ENCODE measurements at regions not wholly inside any gene's neighbourhood (a gene's known extent, or its start where the extent isn't known, plus 50 kb on each side); places are given as distances from the start of the nearest gene placed in this dataset.

GRCh38 chr18:2459886-2460285 lies 111.4 kb downstream of the METTL4 start:
- no peak for TF ChIP-seq CTCF (IDR thresholded peaks at IDR 0.05; ENCODE audit: borderline replicate concordance, insufficient read depth, low read depth, low read length)
- H3K4me3 ChIP-seq (ENCODE audit: low read depth, low read length) = no peak overlapping the region

- no peak overlapping the region for H3K4me3 ChIP-seq (ENCODE audit: low read depth, low read length)
- TF ChIP-seq CTCF (IDR thresholded peaks at IDR 0.05; ENCODE audit: borderline replicate concordance, insufficient read depth, low read depth, low read length) = no peak
Observed at GRCh38 chr18:2466978-2467377, 104.3 kb downstream of the METTL4 start.

GRCh38 chr18:2468051-2468450 lies 103.3 kb downstream of the METTL4 start:
- TF ChIP-seq CTCF (IDR thresholded peaks at IDR 0.05; ENCODE audit: borderline replicate concordance, insufficient read depth, low read depth, low read length) = no peak
- H3K4me3 ChIP-seq (ENCODE audit: low read depth, low read length) = no peak overlapping the region

GRCh38 chr18:2471523-2471922 lies 99.8 kb downstream of the METTL4 start:
- no peak overlapping the region for H3K4me3 ChIP-seq (ENCODE audit: low read depth, low read length)
- peak; percentile 38; the same call in 1 of the 2 replicates for TF ChIP-seq CTCF (IDR thresholded peaks at IDR 0.05; ENCODE audit: borderline replicate concordance, insufficient read depth, low read depth, low read length)

GRCh38 chr18:2478662-2479061 lies 92.6 kb downstream of the METTL4 start:
- no peak overlapping the region for H3K4me3 ChIP-seq (ENCODE audit: low read depth, low read length)
- no peak for TF ChIP-seq CTCF (IDR thresholded peaks at IDR 0.05; ENCODE audit: borderline replicate concordance, insufficient read depth, low read depth, low read length)

GRCh38 chr18:2480536-2480935 lies 90.8 kb downstream of the METTL4 start:
- TF ChIP-seq CTCF (IDR thresholded peaks at IDR 0.05; ENCODE audit: borderline replicate concordance, insufficient read depth, low read depth, low read length) = no peak
- no peak overlapping the region for H3K4me3 ChIP-seq (ENCODE audit: low read depth, low read length)

GRCh38 chr18:2482706-2483475 lies 88.4 kb downstream of the METTL4 start:
- H3K4me3 ChIP-seq (ENCODE audit: low read depth, low read length) = no peak overlapping the region
- no peak for TF ChIP-seq CTCF (IDR thresholded peaks at IDR 0.05; ENCODE audit: borderline replicate concordance, insufficient read depth, low read depth, low read length)

All from GM12875 (cell line).